ENCODE measurements at regions not wholly inside any gene's neighbourhood (a gene's known extent, or its start where the extent isn't known, plus 50 kb on each side); places are given as distances from the start of the nearest gene placed in this dataset.

GRCh38 chr7:33751443-33751842 lies 153.9 kb upstream of the BMPER start:
- no peaks in the 10 kb centered on the region for H3K9me3 ChIP-seq (ENCODE audit: control insufficient read depth, low read length)
- no peak overlapping the region for H3K27ac ChIP-seq (ENCODE audit: insufficient read depth, low read depth, low read length, poor library complexity, severe bottlenecking)
- H3K27me3 ChIP-seq (ENCODE audit: control insufficient read depth, insufficient read depth, low read length, poor library complexity, severe bottlenecking) = no peaks in the 10 kb centered on the region
- no peaks in the 10 kb centered on the region for H3K36me3 ChIP-seq (ENCODE audit: control insufficient read depth, insufficient read depth, low read length)
- WGBS, 2 experiments = 24 to 33% methylated on average over 1 of the region's 1 CpG
- no peak overlapping the region for H3K4me3 ChIP-seq (ENCODE audit: insufficient read depth, low read depth, low read length)
- peaks cover 12% of the 10 kb centered on the region for H3K4me1 ChIP-seq (ENCODE audit: control insufficient read depth, insufficient read depth, low read length)

GRCh38 chr7:33753881-33754525 lies 151.3 kb upstream of the BMPER start:
- no peaks in the 10 kb centered on the region for H3K36me3 ChIP-seq (ENCODE audit: control insufficient read depth, insufficient read depth, low read length)
- no peak overlapping the region for H3K4me3 ChIP-seq (ENCODE audit: insufficient read depth, low read depth, low read length)
- H3K4me1 ChIP-seq (ENCODE audit: control insufficient read depth, insufficient read depth, low read length) = peaks cover 12% of the 10 kb centered on the region
- H3K27ac ChIP-seq (ENCODE audit: insufficient read depth, low read depth, low read length, poor library complexity, severe bottlenecking) = no peak overlapping the region
- H3K9me3 ChIP-seq (ENCODE audit: control insufficient read depth, low read length) = no peaks in the 10 kb centered on the region
- H3K27me3 ChIP-seq (ENCODE audit: control insufficient read depth, insufficient read depth, low read length, poor library complexity, severe bottlenecking) = no peaks in the 10 kb centered on the region
- WGBS, 2 experiments = 56 to 68% methylated on average over 5 to 6 of the region's 6 CpGs

- Histone ChIP-seq H3K4me1 (ENCODE audit: control insufficient read depth, insufficient read depth, low read length) (peaks cover 12% of the 10 kb centered on the region), H3K27me3 (ENCODE audit: control insufficient read depth, insufficient read depth, low read length, poor library complexity, severe bottlenecking) (no peaks in the 10 kb centered on the region), H3K4me3 (ENCODE audit: insufficient read depth, low read depth, low read length) (no peak overlapping the region), H3K27ac (ENCODE audit: insufficient read depth, low read depth, low read length, poor library complexity, severe bottlenecking) (no peak overlapping the region), H3K9me3 (ENCODE audit: control insufficient read depth, low read length) (no peaks in the 10 kb centered on the region), H3K36me3 (ENCODE audit: control insufficient read depth, insufficient read depth, low read length) (no peaks in the 10 kb centered on the region)
- 94% methylated on average over 14 of the region's 15 CpGs for WGBS, 2 experiments
These were observed 150.1 kb upstream of the BMPER start for GRCh38 chr7:33754933-33755928.

GRCh38 chr7:33757050-33757449 lies 148.3 kb upstream of the BMPER start:
- Histone ChIP-seq H3K27ac (ENCODE audit: insufficient read depth, low read depth, low read length, poor library complexity, severe bottlenecking) (no peak overlapping the region), H3K27me3 (ENCODE audit: control insufficient read depth, insufficient read depth, low read length, poor library complexity, severe bottlenecking) (no peaks in the 10 kb centered on the region), H3K36me3 (ENCODE audit: control insufficient read depth, insufficient read depth, low read length) (no peaks in the 10 kb centered on the region), H3K4me1 (ENCODE audit: control insufficient read depth, insufficient read depth, low read length) (peaks cover 21% of the 10 kb centered on the region), H3K9me3 (ENCODE audit: control insufficient read depth, low read length) (no peaks in the 10 kb centered on the region), H3K4me3 (ENCODE audit: insufficient read depth, low read depth, low read length) (no peak overlapping the region)
- WGBS, 2 experiments = 92 to 95% methylated on average over 7 of the region's 7 CpGs

GRCh38 chr7:33757563-33758165 lies 147.7 kb upstream of the BMPER start:
- 13% methylated on average over 3 of the region's 4 CpGs; no CpG with 5 or more reads in 1 of the 2 experiments for WGBS, 2 experiments
- Histone ChIP-seq H3K27ac (ENCODE audit: insufficient read depth, low read depth, low read length, poor library complexity, severe bottlenecking) (no peak overlapping the region), H3K4me3 (ENCODE audit: insufficient read depth, low read depth, low read length) (no peak overlapping the region), H3K27me3 (ENCODE audit: control insufficient read depth, insufficient read depth, low read length, poor library complexity, severe bottlenecking) (no peaks in the 10 kb centered on the region), H3K4me1 (ENCODE audit: control insufficient read depth, insufficient read depth, low read length) (peaks cover 27% of the 10 kb centered on the region), H3K9me3 (ENCODE audit: control insufficient read depth, low read length) (no peaks in the 10 kb centered on the region), H3K36me3 (ENCODE audit: control insufficient read depth, insufficient read depth, low read length) (no peaks in the 10 kb centered on the region)

- H3K4me3 ChIP-seq (ENCODE audit: insufficient read depth, low read depth, low read length) = no peak overlapping the region
- H3K9me3 ChIP-seq (ENCODE audit: control insufficient read depth, low read length) = no peaks in the 10 kb centered on the region
- H3K27me3 ChIP-seq (ENCODE audit: control insufficient read depth, insufficient read depth, low read length, poor library complexity, severe bottlenecking) = no peaks in the 10 kb centered on the region
- H3K4me1 ChIP-seq (ENCODE audit: control insufficient read depth, insufficient read depth, low read length) = peaks cover 27% of the 10 kb centered on the region
- H3K27ac ChIP-seq (ENCODE audit: insufficient read depth, low read depth, low read length, poor library complexity, severe bottlenecking) = no peak overlapping the region
- no peaks in the 10 kb centered on the region for H3K36me3 ChIP-seq (ENCODE audit: control insufficient read depth, insufficient read depth, low read length)
- WGBS, 2 experiments = 93 to 99% methylated on average over 2 to 3 of the region's 3 CpGs
These were observed 145.2 kb upstream of the BMPER start for GRCh38 chr7:33760146-33760545.

GRCh38 chr7:33760834-33761233 lies 144.5 kb upstream of the BMPER start:
- no peak overlapping the region for H3K27ac ChIP-seq (ENCODE audit: insufficient read depth, low read depth, low read length, poor library complexity, severe bottlenecking)
- no peaks in the 10 kb centered on the region for H3K27me3 ChIP-seq (ENCODE audit: control insufficient read depth, insufficient read depth, low read length, poor library complexity, severe bottlenecking)
- no peaks in the 10 kb centered on the region for H3K9me3 ChIP-seq (ENCODE audit: control insufficient read depth, low read length)
- WGBS, 2 experiments = 91 to 94% methylated on average over 3 of the region's 3 CpGs
- peaks cover 21% of the 10 kb centered on the region for H3K4me1 ChIP-seq (ENCODE audit: control insufficient read depth, insufficient read depth, low read length)
- H3K36me3 ChIP-seq (ENCODE audit: control insufficient read depth, insufficient read depth, low read length) = no peaks in the 10 kb centered on the region
- H3K4me3 ChIP-seq (ENCODE audit: insufficient read depth, low read depth, low read length) = no peak overlapping the region

- Histone ChIP-seq H3K27me3 (ENCODE audit: control insufficient read depth, insufficient read depth, low read length, poor library complexity, severe bottlenecking) (no peaks in the 10 kb centered on the region), H3K27ac (ENCODE audit: insufficient read depth, low read depth, low read length, poor library complexity, severe bottlenecking) (no peak overlapping the region), H3K36me3 (ENCODE audit: control insufficient read depth, insufficient read depth, low read length) (no peaks in the 10 kb centered on the region), H3K4me1 (ENCODE audit: control insufficient read depth, insufficient read depth, low read length) (peaks cover 20% of the 10 kb centered on the region), H3K9me3 (ENCODE audit: control insufficient read depth, low read length) (no peaks in the 10 kb centered on the region), H3K4me3 (ENCODE audit: insufficient read depth, low read depth, low read length) (no peak overlapping the region)
- WGBS, 2 experiments = 90 to 92% methylated on average over 7 of the region's 7 CpGs
These were observed 143.8 kb upstream of the BMPER start for GRCh38 chr7:33761449-33762080.

- Histone ChIP-seq H3K27me3 (ENCODE audit: control insufficient read depth, insufficient read depth, low read length, poor library complexity, severe bottlenecking) (no peaks in the 10 kb centered on the region), H3K4me1 (ENCODE audit: control insufficient read depth, insufficient read depth, low read length) (peaks cover 20% of the 10 kb centered on the region), H3K9me3 (ENCODE audit: control insufficient read depth, low read length) (no peaks in the 10 kb centered on the region), H3K36me3 (ENCODE audit: control insufficient read depth, insufficient read depth, low read length) (no peaks in the 10 kb centered on the region), H3K4me3 (ENCODE audit: insufficient read depth, low read depth, low read length) (no peak overlapping the region), H3K27ac (ENCODE audit: insufficient read depth, low read depth, low read length, poor library complexity, severe bottlenecking) (no peak overlapping the region)
- WGBS, 2 experiments = 78 to 79% methylated on average over 4 to 6 of the region's 6 CpGs
These were observed 143.0 kb upstream of the BMPER start for GRCh38 chr7:33762151-33762910.

Data from ectodermal cell (in vitro differentiated cells).